MM.1S (cell line): ENCODE measurements at regions not wholly inside any gene's neighbourhood (a gene's known extent, or its start where the extent isn't known, plus 50 kb on each side); places are given as distances from the start of the nearest gene placed in this dataset.

Source experiments
- DNase-seq: peaks from one replicate; pipeline ENCODE4 v3.0.0-alpha.2; 2015
- H2AFZ ChIP-seq: fragments of 300-600 bp; sonication (generic); 2 replicates; pipeline ENCODE4 v1.6.0; 2016; ENCODE audit warnings: antibody characterized with exemption, low read length
- H3F3A ChIP-seq: fragments of 300-600 bp; sonication (generic); 2 replicates; pipeline ENCODE4 v1.6.1; 2016; ENCODE audit warnings: mild to moderate bottlenecking, antibody characterized with exemption, low read length, moderate library complexity, mixed read lengths; ENCODE audit not compliant: insufficient read depth
- H3K27ac ChIP-seq: fragments of 300-600 bp; sonication (generic); 2 replicates; pipeline ENCODE4 v1.5.1; 2016; ENCODE audit warnings: mild to moderate bottlenecking, low read length
- H3K27me3 ChIP-seq: fragments of 300-600 bp; sonication (generic); replicated peaks from 2 replicates; pipeline ENCODE4 v1.6.0; 2016; ENCODE audit warnings: low read length; ENCODE audit not compliant: insufficient read depth
- H3K36me3 ChIP-seq: fragments of 300-600 bp; sonication (generic); replicated peaks from 2 replicates; pipeline ENCODE4 v1.6.1; 2016; ENCODE audit warnings: mild to moderate bottlenecking, low read length, mixed read lengths; ENCODE audit not compliant: insufficient read depth
- H3K4me1 ChIP-seq: fragments of 300-600 bp; sonication (generic); 2 replicates; pipeline ENCODE4 v1.6.1; 2016; ENCODE audit warnings: low read length, mixed read lengths
- H3K4me2 ChIP-seq: fragments of 300-600 bp; sonication (generic); 2 replicates; pipeline ENCODE4 v1.6.0; 2016; ENCODE audit warnings: low read depth, low read length
- H3K4me3 ChIP-seq: fragments of 300-600 bp; sonication (generic); 2 replicates; pipeline ENCODE4 v1.5.1; 2016; ENCODE audit warnings: low read length, mixed read lengths
- H3K79me2 ChIP-seq: fragments of 300-600 bp; sonication (generic); 2 replicates; pipeline ENCODE4 v1.6.1; 2016; ENCODE audit warnings: mixed run types, low read length, mixed read lengths
- H3K9ac ChIP-seq: fragments of 300-600 bp; sonication (generic); 2 replicates; pipeline ENCODE4 v1.6.1; 2016; ENCODE audit warnings: low read length, mixed read lengths
- H3K9me2 ChIP-seq: fragments of 300-600 bp; sonication (generic); replicated peaks from 2 replicates; pipeline ENCODE4 v1.6.1; 2016; ENCODE audit warnings: mild to moderate bottlenecking, low read length, mixed read lengths; ENCODE audit not compliant: insufficient read depth
- H3K9me3 ChIP-seq: fragments of 300-600 bp; sonication (generic); replicated peaks from 2 replicates; pipeline ENCODE4 v1.6.1; 2016; ENCODE audit warnings: mild to moderate bottlenecking, low read length, mixed read lengths; ENCODE audit not compliant: insufficient read depth
- H4K20me1 ChIP-seq: fragments of 300-600 bp; sonication (generic); 2 replicates; pipeline ENCODE4 v1.6.1; 2016; ENCODE audit warnings: mild to moderate bottlenecking, low read length, moderate library complexity, mixed read lengths; ENCODE audit not compliant: insufficient read depth
- CTCF ChIP-seq: fragments of 300-600 bp; sonication (generic); IDR thresholded peaks from 2 replicates; pipeline ENCODE4 v1.5.1; 2016; ENCODE audit warnings: antibody characterized with exemption, low read length, mixed read lengths
- EZH2 ChIP-seq: fragments of 300-600 bp; sonication (generic); optimal IDR thresholded peaks from 2 replicates; pipeline ENCODE3; 2017; ENCODE audit warnings: low read depth, mild to moderate bottlenecking, antibody characterized with exemption, low read length, mixed read lengths
- EZH2phosphoT487 ChIP-seq: fragments of 300-600 bp; sonication (generic); IDR thresholded peaks from 2 replicates; pipeline ENCODE4 v1.6.1; 2018; ENCODE audit warnings: antibody characterized with exemption, low read length

DNA sequence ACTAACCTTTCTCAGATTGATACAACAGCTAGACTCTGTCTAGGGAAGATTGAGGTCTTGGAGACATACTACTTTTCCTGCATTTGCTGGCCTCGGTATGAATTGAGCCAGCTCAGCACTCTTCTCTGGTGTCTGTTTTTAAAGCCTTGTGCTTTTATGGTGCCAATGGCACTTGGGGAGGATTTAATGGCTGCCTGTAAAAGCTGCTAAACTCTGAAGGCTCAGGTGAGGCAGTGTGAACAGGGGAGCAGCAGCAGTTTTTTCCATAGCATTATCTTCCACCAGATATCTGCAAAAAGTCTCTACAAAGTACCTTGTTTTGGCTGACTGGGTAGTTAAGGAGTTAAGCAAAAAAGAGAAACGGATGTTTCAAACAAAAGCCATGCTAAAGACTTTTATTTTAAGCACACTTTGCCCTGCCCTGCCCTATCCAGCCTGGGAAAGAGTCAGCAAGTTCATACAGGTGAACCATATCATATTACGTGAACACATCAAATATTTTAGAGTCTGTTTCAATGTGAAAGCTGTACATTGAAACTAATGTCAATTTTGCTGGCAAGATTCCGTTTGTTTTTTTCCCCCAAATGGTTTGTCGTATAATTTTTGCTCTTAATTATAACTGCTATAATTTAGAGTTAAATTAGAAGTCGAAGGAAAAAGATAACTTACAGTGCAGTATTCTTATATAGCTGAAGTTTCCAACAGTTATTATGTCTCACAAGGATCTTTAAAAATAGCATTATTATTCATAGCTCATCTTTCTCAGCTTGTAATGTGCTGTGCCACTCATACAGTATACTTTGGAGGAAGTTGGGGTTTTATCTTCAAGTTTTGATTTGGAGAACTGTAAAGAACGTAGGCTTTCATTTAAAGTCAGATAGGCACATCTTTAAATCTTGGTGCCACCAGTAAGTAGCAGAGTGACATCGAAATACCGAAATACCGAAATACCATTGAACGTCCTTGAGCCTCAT is 424.1 kb upstream of the CD180 start:
- Histone ChIP-seq H4K20me1 (no peaks in the 10 kb centered on the region), H3K4me1 (peaks cover 19% of the 10 kb centered on the region), H3K9me2 (no peaks in the 10 kb centered on the region), H3K4me2 (peak overlapping the region; percentile 45), H3F3A (peaks cover 15% of the 10 kb centered on the region; the same call in 1 of the 2 replicates), H3K9ac (no peak overlapping the region; the same call in 1 of the 2 replicates), H2AFZ (peak overlapping the region; percentile 20; the same call in 1 of the 2 replicates), H3K27ac (peak overlapping the region; percentile 56; the same call in 1 of the 2 replicates), H3K36me3 (no peaks in the 10 kb centered on the region), H3K79me2 (no peaks in the 10 kb centered on the region), H3K4me3 (peak overlapping the region; percentile 13), H3K9me3 (no peaks in the 10 kb centered on the region), H3K27me3 (no peaks in the 10 kb centered on the region)
- no peak for TF ChIP-seq EZH2
- TF ChIP-seq CTCF = no peak
- TF ChIP-seq EZH2phosphoT487 = no peak
- peak; percentile 83 for DNase-seq

DNA sequence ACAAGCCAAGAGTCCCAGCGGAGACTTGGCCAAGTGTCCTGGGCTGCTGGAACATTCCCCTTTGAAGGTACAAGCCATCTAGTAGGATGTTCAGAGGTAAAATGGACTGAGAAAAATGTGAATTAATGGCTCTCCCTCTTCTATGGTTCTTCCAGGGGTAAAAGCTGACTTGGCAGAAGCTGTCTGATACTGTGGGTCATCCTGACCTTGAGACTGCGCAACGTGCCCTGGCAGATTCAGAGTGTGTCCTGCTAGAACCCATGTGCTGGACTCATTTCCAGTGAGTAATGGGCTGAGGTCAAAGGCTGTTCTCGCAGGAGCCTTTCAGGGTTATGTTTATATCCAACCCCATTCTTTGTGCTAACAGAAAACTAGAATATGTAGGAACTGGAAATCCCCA is 423.0 kb upstream of the CD180 start:
- H3K4me1 ChIP-seq = peaks cover 19% of the 10 kb centered on the region
- H3K36me3 ChIP-seq = no peaks in the 10 kb centered on the region
- no peak overlapping the region for H3K4me3 ChIP-seq

GRCh38 chr5:67619235-67619634 is 422.6 kb upstream of the CD180 start:
- Histone ChIP-seq H3K4me3 (no peak overlapping the region), H3K9me3 (no peaks in the 10 kb centered on the region), H3K27me3 (no peaks in the 10 kb centered on the region)

More for the DNA sequence above, 423.0 kb upstream of the CD180 start:
- H3K79me2 ChIP-seq = no peaks in the 10 kb centered on the region
- H3K9me3 ChIP-seq = no peaks in the 10 kb centered on the region
- peak overlapping the region; percentile 45; the same call in 1 of the 2 replicates for H3K4me2 ChIP-seq
- H3F3A ChIP-seq = peaks cover 15% of the 10 kb centered on the region; the same call in 1 of the 2 replicates
- TF ChIP-seq EZH2 (no peak), CTCF (no peak), EZH2phosphoT487 (no peak)
- H3K9me2 ChIP-seq = no peaks in the 10 kb centered on the region
- no peak for DNase-seq
- H3K27me3 ChIP-seq = no peaks in the 10 kb centered on the region
- no peak overlapping the region for H2AFZ ChIP-seq
- no peak overlapping the region for H3K9ac ChIP-seq
- no peaks in the 10 kb centered on the region for H4K20me1 ChIP-seq
- peak overlapping the region; percentile 56; the same call in 1 of the 2 replicates for H3K27ac ChIP-seq

More at GRCh38 chr5:67619235-67619634, 422.6 kb upstream of the CD180 start:
- no peaks in the 10 kb centered on the region for H3K79me2 ChIP-seq
- no peak overlapping the region for H2AFZ ChIP-seq
- H3F3A ChIP-seq = peaks cover 15% of the 10 kb centered on the region; the same call in 1 of the 2 replicates
- no peak overlapping the region for H3K9ac ChIP-seq
- no peak for DNase-seq
- H4K20me1 ChIP-seq = no peaks in the 10 kb centered on the region
- no peaks in the 10 kb centered on the region for H3K9me2 ChIP-seq
- H3K36me3 ChIP-seq = no peaks in the 10 kb centered on the region
- H3K4me1 ChIP-seq = peaks cover 19% of the 10 kb centered on the region
- no peak overlapping the region for H3K27ac ChIP-seq
- TF ChIP-seq EZH2phosphoT487 (no peak), CTCF (no peak), EZH2 (no peak)
- H3K4me2 ChIP-seq = peak overlapping the region; percentile 45; the same call in 1 of the 2 replicates
